CD14-positive monocyte (primary cell): ENCODE measurements at regions not wholly inside any gene's neighbourhood (a gene's known extent, or its start where the extent isn't known, plus 50 kb on each side); places are given as distances from the start of the nearest gene placed in this dataset.

Experiments
- DNase-seq, 3 donors: peaks; one replicate each; pipeline ENCODE4 v3.0.0-alpha.2; 2011 to 2022
- H2AFZ ChIP-seq: 2 replicates; pipeline ENCODE4 v1.6.0; 2012; ENCODE audit warnings: mild to moderate bottlenecking, low read depth, low read length, inconsistent platforms; ENCODE audit not compliant: insufficient read depth, poor library complexity, severe bottlenecking
- H3K27ac ChIP-seq, 2 donors: 1 replicate in 1 of 2; 2 replicates in 1 of 2; pipeline ENCODE4 v1.5.1; 2012 to 2013; ENCODE audit warnings: low read length in 2 of 2, control low read depth in 1 of 2, inconsistent platforms in 1 of 2, low read depth in 1 of 2, mild to moderate bottlenecking in 1 of 2
- H3K27me3 ChIP-seq, 2 donors: one replicate each; pipeline versions ENCODE4 v1.6.0 to v1.6.1; 2011 to 2013; ENCODE audit warnings: low read length in 2 of 2; ENCODE audit not compliant: control insufficient read depth in 2 of 2, insufficient read depth in 2 of 2
- H3K36me3 ChIP-seq, 2 donors: replicated peaks in 1 of 2; 1 replicate in 1 of 2; 2 replicates in 1 of 2; pipeline versions ENCODE4 v1.5.1 to v1.6.1; 2012 to 2013; ENCODE audit warnings: low read length in 2 of 2, control low read depth in 1 of 2, inconsistent platforms in 1 of 2, mild to moderate bottlenecking in 1 of 2; ENCODE audit not compliant: insufficient read depth in 2 of 2, control insufficient read depth in 1 of 2
- H3K4me1 ChIP-seq, 2 donors: 1 replicate in 1 of 2; 2 replicates in 1 of 2; pipeline versions ENCODE4 v1.5.1 to v1.6.1; 2012 to 2013; ENCODE audit warnings: low read length in 2 of 2, control low read depth in 1 of 2, inconsistent platforms in 1 of 2, mild to moderate bottlenecking in 1 of 2, moderate library complexity in 1 of 2; ENCODE audit not compliant: insufficient read depth in 2 of 2, control insufficient read depth in 1 of 2
- H3K4me2 ChIP-seq: replicated peaks from 2 replicates; pipeline ENCODE3; 2012; ENCODE audit warnings: low read length, moderate library complexity, mild to moderate bottlenecking; ENCODE audit not compliant: poor library complexity, severe bottlenecking; ENCODE audit errors: extremely low read depth
- H3K4me3 ChIP-seq, 3 experiments: fragments of 200-600 bp in 1 of 3; sonication (generic) in 1 of 3; replicated peaks in 1 of 3; 1 replicate in 2 of 3; 2 replicates in 1 of 3; pipeline ENCODE4 v1.5.1; 2011 to 2013; ENCODE audit warnings: low read length in 3 of 3, mild to moderate bottlenecking in 3 of 3, control low read depth in 2 of 3, low read depth in 2 of 3, inconsistent platforms in 1 of 3, moderate library complexity in 1 of 3
- H3K79me2 ChIP-seq: 2 replicates; pipeline ENCODE4 v1.6.0; 2012; ENCODE audit warnings: mild to moderate bottlenecking, control low read depth, inconsistent platforms, low read length, moderate library complexity; ENCODE audit not compliant: insufficient read depth
- H3K9ac ChIP-seq: 2 replicates; pipeline ENCODE4 v1.6.0; 2017; ENCODE audit warnings: low read length, mild to moderate bottlenecking; ENCODE audit not compliant: insufficient read depth, poor library complexity, severe bottlenecking
- H3K9me3 ChIP-seq, 2 donors: replicated peaks in 1 of 2; 1 replicate in 1 of 2; 2 replicates in 1 of 2; pipeline versions ENCODE4 v1.5.1 to v1.6.1; 2012 to 2013; ENCODE audit warnings: low read length in 2 of 2, control low read depth in 1 of 2; ENCODE audit not compliant: control insufficient read depth in 1 of 2, insufficient read depth in 1 of 2
- H4K20me1 ChIP-seq: 2 replicates; pipeline ENCODE4 v1.6.0; 2012; ENCODE audit warnings: mild to moderate bottlenecking, low read length, control low read depth, moderate library complexity; ENCODE audit not compliant: insufficient read depth
- H3K27ac Mint-ChIP-seq, 7 donors: one replicate each; pipeline ENCODE4 v1.8.0; 2020; ENCODE audit warnings: mild to moderate bottlenecking in 7 of 7, mixed read lengths in 7 of 7, moderate library complexity in 6 of 7, inconsistent platforms in 2 of 7
- H3K27me3 Mint-ChIP-seq, 3 donors: one replicate each; pipeline ENCODE4 v1.8.0; 2021 to 2022; ENCODE audit warnings: low read depth in 3 of 3, mild to moderate bottlenecking in 3 of 3, mixed read lengths in 3 of 3, moderate library complexity in 3 of 3, inconsistent platforms in 1 of 3
- H3K36me3 Mint-ChIP-seq, 2 donors: one replicate each; pipeline ENCODE4 v1.8.0; 2020; ENCODE audit warnings: mixed read lengths in 2 of 2, inconsistent platforms in 1 of 2, mild to moderate bottlenecking in 1 of 2
- H3K4me1 Mint-ChIP-seq: one replicate; pipeline ENCODE4 v1.8.0; 2020; ENCODE audit warnings: mild to moderate bottlenecking, mixed read lengths
- H3K4me3 Mint-ChIP-seq, 2 donors: one replicate each; pipeline ENCODE4 v1.8.0; 2020; ENCODE audit warnings: mild to moderate bottlenecking in 2 of 2, mixed read lengths in 2 of 2, moderate library complexity in 1 of 2
- H3K9me3 Mint-ChIP-seq, 7 donors: one replicate each; pipeline ENCODE4 v1.8.0; 2020 to 2022; ENCODE audit warnings: mixed read lengths in 7 of 7, mild to moderate bottlenecking in 6 of 7, moderate library complexity in 6 of 7, inconsistent platforms in 2 of 7
- WGBS: methylation state at CpG from one replicate; pipeline ENCODE4 v1.1.5; 2013; ENCODE audit warnings: missing lambda C conversion rate; ENCODE audit not compliant: insufficient coverage; 5-methylcytosine and 5-hydroxymethylcytosine counted together
- intact Hi-C, 2 donors: fragments of 100-400 bp; cut with micrococcal nuclease; formaldehyde crosslinking; loops; one replicate each; pipeline versions ENCODE4 v1.15.0 to v1.15.1; 2023
- TF ChIP-seq, protein P1 (sequence below): fragments of 200-600 bp; IDR thresholded peaks from one replicate; pipeline ENCODE4 v1.8.0; 2022; ENCODE audit warnings: antibody characterized with exemption, mild to moderate bottlenecking

DNA sequence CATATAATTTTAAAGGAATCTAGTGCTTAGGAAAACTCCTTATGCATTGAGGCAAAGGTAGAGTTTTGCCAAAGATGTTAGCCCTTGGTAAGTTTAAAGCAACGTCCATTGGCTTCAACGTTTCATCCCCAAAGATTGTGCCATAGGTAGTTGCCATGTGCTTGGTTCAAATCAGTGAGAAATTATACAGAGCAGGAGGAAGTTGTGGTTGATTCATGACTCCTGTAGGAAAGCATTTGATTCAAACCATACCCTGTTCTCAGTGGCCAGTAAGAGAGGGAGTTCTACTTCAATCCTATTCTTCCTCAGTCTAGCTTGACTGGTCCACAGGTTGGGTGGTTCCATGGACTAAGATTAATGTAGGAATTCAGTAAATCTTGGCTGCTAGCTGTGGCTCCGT, 535.6 kb downstream of the QKI start:
- H3K4me3 Mint-ChIP-seq, result peak overlapping the region in 1 of 2 donors; percentile 36
- TF ChIP-seq, protein P1, sequence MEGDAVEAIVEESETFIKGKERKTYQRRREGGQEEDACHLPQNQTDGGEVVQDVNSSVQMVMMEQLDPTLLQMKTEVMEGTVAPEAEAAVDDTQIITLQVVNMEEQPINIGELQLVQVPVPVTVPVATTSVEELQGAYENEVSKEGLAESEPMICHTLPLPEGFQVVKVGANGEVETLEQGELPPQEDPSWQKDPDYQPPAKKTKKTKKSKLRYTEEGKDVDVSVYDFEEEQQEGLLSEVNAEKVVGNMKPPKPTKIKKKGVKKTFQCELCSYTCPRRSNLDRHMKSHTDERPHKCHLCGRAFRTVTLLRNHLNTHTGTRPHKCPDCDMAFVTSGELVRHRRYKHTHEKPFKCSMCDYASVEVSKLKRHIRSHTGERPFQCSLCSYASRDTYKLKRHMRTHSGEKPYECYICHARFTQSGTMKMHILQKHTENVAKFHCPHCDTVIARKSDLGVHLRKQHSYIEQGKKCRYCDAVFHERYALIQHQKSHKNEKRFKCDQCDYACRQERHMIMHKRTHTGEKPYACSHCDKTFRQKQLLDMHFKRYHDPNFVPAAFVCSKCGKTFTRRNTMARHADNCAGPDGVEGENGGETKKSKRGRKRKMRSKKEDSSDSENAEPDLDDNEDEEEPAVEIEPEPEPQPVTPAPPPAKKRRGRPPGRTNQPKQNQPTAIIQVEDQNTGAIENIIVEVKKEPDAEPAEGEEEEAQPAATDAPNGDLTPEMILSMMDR, result no peak
- intact Hi-C loops, result loop anchor here (10.0 kb wide), 3 partner anchors 295 to 775 kb away; no protein-coding TSS in a partner anchor
- H3K27me3 Mint-ChIP-seq, result peaks cover 25 to 58% (median 35%) of the 10 kb centered on the region in 3 donors
- no peaks in the 10 kb centered on the region for H3K4me1 Mint-ChIP-seq
- no peak overlapping the region for H3K4me2 ChIP-seq
- no peaks in the 10 kb centered on the region for H4K20me1 ChIP-seq
- WGBS, result 88% methylated on average over 1 of the region's 3 CpGs
- no peaks in the 10 kb centered on the region for H3K4me1 ChIP-seq
- peaks cover 20 to 32% of the 10 kb centered on the region in 2 donors for H3K27me3 ChIP-seq
- no peak overlapping the region for H3K4me3 ChIP-seq
- H3K9ac ChIP-seq, result no peak overlapping the region
- H3K27ac ChIP-seq, result no peak overlapping the region
- H3K9me3 ChIP-seq, result no peaks in the 10 kb centered on the region
- no peak overlapping the region for H2AFZ ChIP-seq
- no peak for DNase-seq
- H3K79me2 ChIP-seq, result no peaks in the 10 kb centered on the region
- no peak overlapping the region for H3K27ac Mint-ChIP-seq
- H3K36me3 Mint-ChIP-seq, result no peaks in the 10 kb centered on the region
- H3K9me3 Mint-ChIP-seq, result no peaks in the 10 kb centered on the region
- H3K36me3 ChIP-seq, result no peaks in the 10 kb centered on the region

DNA sequence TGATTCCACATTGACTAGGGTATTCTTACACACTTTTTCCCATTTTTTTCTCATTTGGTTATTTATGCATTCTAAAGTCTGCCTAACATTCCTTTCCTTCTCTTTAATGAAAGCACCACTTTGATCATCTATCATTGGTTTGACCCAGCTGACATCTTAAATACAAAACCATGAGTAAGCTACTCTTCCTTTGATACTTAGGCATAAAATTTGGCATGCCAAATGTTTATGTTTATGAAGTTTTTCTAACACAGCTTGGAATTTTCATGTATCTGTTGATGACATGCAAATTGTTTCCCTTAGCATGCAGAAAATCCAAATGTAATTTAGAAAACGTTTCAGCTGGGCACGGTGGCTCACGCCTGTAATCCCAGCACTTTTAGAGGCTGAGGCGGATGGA, 534.9 kb downstream of the QKI start:
- no peak for DNase-seq
- TF ChIP-seq, protein P1, result no peak
- no peaks in the 10 kb centered on the region for H3K9me3 ChIP-seq
- Mint-ChIP-seq H3K9me3 (no peaks in the 10 kb centered on the region), H3K27ac (no peak overlapping the region), H3K36me3 (no peaks in the 10 kb centered on the region), H3K27me3 (peaks cover 23 to 57% (median 37%) of the 10 kb centered on the region in 3 donors), H3K4me1 (no peaks in the 10 kb centered on the region), H3K4me3 (no peak overlapping the region)
- no peaks in the 10 kb centered on the region for H3K36me3 ChIP-seq
- no peak overlapping the region for H3K9ac ChIP-seq
- no peaks in the 10 kb centered on the region for H3K4me1 ChIP-seq
- no peak overlapping the region for H3K27ac ChIP-seq
- H2AFZ ChIP-seq, result no peak overlapping the region
- H3K4me2 ChIP-seq, result no peak overlapping the region
- H3K79me2 ChIP-seq, result no peaks in the 10 kb centered on the region
- H3K4me3 ChIP-seq, result no peak overlapping the region
- intact Hi-C loops, result no loop called here
- no peaks in the 10 kb centered on the region for H4K20me1 ChIP-seq
- 94% methylated on average over 4 of the region's 4 CpGs for WGBS
- peaks cover 13 to 27% of the 10 kb centered on the region in 2 donors for H3K27me3 ChIP-seq
